HG02938 (cell line): ENCODE measurements at regions not wholly inside any gene's neighbourhood (a gene's known extent, or its start where the extent isn't known, plus 50 kb on each side); places are given as distances from the start of the nearest gene placed in this dataset.
"Not testable (repeated sequence)": the region's sequence is repeated elsewhere in the genome, so short reads cannot be mapped to it uniquely, and the experiment has no call there.

Source experiments
- ATAC-seq: cut with Tn5 transposase; IDR thresholded peaks from one replicate; pipeline ENCODE4 v1.9.1; 2021; ENCODE audit warnings: mild to moderate bottlenecking, moderate library complexity; ENCODE audit not compliant: unreplicated experiment

DNA sequence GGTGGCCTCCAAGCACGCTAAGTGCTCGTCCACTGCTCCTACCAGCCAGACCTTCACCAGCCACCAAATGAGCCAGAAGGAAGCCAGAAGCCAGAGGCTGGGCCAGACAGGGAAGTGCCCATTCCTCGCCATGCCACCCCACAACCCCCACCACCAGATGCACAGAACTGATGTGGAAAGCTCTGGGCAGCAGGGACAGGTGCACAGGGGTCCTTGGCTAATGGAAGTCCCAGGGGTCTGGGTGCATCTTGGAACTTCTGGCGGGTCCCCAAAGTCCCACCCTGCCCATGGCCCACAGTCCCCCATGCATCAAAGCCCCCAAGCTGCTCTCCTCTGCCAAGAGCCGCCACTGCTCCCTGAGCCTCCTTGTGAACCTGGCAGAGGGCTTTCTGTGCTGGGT lies 173.1 kb upstream of the ID2 start:
- no peak for ATAC-seq

DNA sequence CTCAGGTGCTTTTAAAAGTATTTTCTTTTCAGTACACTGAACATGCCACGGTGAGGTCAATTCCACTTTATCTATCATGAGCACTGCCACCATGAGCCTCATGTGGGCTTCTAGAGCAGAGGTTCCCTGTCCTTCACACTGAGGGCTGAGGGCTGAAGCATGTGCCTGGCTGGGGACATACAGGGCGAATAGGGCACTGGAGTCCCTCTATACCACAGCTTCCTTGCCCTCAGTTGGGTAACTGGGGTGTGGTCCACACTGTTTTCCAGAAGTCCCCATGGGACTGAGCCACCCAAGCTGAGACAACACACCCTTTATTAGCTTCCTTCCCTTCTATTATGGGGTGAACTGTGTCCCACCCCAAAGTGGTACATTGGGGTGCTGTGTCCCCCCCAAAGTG lies 172.2 kb upstream of the ID2 start:
- ATAC-seq, result no peak

DNA sequence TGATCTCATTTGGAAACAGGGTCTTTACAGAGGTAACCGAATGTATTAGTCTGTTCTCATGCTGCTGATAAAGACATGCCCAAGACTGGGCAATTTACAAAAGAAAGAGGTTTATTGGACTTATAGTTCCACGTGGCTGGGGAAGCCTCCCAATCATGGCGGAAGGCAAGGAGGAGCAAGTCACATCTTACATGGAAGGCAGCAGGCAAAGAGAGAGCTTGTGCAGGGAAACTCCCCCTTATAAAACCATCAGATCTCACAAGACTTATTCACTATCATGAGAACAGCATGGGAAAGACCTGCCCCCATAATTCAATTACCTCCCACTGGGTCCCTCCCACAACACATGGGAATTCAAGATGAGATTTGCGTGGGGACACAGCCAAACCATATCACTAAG lies 171.8 kb upstream of the ID2 start:
- ATAC-seq, result not testable (repeated sequence)

DNA sequence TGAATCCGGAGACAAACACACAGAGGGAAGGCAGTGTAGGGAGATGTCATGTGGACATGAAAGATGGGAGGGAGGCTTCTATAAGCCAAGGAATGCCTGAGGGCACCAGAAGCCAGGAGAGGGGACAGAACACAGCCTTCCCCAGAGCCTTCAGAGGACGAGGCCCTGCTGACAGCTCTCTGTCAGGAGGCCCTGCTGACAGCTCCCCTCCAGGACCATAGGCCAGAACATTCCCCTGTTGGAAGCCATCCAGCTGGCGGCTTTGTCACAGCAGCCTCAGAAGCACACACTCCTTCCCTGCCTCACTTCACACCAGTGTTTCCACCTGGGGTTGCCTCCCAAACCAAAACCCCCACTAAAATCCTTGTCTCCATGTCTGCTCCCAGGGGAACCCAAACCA lies 171.3 kb upstream of the ID2 start:
- ATAC-seq, result no peak

DNA sequence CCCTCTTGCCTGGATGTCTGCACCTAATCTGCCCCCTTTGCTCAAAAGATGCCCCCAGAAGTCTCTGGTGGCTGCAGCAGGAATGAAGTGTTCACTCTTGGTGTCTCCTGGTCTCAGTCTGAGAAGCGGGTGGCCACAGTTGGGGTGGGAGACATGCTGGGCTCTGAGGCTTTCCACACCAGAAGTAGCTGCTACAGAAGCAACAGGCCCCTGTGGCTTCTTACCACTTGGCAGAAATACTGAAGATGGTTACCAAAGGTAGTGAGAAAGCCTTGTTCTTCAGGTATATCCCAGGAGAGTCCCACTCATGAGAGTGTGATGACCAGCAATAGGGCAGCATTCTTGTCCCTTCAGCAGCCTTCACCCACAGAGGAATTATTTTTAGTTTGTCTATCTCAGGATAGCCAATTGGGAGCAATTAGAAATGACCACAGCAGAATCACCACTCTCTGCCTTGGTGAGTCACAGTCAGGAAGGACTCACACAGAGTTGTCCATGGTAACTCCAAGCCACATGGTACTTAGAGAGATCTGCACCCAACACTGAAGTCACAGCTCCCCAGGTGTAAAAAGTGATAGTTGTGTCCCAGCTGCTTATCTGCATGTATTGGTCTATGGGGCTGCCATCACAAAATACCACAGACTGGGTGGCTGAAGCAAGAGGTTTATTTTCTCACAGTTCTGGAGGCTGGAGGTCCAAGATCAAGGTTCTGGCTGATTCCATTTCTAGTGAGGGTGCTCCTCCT lies 169.8 kb upstream of the ID2 start:
- ATAC-seq, result no peak

DNA sequence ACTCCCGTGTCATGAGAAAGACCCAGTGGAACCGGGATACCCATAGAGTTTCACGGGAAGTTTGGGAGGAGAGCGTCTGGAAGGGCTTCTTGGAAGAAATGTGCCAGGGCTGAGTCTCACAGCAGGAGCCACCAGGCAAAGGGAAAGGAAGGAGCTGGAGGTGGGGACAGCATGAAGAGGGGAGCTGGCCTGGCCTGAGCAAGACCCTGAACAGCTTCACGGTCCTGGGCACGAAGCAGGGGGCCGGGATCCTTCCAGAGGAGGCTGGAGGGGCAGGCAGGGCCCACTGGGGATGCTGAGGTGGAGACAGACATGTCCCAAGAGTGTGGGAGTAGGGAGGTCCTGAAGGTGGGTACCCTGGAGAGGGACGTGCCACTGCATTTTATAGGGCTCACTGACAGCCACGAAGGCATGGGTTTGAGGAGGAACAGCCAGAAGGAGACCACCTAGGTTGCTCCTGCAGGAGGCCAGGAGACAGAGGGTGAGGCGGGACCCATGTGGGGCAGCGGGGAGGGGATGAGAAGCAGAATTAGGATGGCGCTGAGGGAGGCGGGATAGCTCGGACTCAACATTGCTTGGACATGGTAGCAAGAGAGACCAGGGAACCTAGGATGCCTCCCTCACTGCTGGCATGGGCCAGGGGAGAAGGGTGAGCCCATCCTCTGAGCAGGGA lies 168.1 kb upstream of the ID2 start:
- no peak for ATAC-seq

DNA sequence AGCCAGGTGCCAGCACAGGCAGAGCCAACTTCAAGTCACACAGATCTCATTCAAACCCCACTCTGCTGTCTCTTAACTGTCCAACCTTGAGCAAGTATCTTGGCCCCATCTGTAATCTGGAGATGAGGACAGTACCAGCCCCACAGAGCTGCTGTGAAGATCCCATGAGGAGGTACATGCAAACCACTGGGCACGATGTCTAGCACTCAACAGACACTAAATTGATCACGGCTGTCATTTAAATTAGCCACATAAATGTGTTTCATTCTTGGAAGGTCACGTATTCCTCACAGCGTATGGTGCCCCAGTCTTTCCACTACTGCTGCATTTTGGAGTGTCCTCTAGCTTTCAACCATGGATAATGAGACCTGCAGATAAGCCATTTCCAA lies 167.6 kb upstream of the ID2 start:
- ATAC-seq, result no peak

DNA sequence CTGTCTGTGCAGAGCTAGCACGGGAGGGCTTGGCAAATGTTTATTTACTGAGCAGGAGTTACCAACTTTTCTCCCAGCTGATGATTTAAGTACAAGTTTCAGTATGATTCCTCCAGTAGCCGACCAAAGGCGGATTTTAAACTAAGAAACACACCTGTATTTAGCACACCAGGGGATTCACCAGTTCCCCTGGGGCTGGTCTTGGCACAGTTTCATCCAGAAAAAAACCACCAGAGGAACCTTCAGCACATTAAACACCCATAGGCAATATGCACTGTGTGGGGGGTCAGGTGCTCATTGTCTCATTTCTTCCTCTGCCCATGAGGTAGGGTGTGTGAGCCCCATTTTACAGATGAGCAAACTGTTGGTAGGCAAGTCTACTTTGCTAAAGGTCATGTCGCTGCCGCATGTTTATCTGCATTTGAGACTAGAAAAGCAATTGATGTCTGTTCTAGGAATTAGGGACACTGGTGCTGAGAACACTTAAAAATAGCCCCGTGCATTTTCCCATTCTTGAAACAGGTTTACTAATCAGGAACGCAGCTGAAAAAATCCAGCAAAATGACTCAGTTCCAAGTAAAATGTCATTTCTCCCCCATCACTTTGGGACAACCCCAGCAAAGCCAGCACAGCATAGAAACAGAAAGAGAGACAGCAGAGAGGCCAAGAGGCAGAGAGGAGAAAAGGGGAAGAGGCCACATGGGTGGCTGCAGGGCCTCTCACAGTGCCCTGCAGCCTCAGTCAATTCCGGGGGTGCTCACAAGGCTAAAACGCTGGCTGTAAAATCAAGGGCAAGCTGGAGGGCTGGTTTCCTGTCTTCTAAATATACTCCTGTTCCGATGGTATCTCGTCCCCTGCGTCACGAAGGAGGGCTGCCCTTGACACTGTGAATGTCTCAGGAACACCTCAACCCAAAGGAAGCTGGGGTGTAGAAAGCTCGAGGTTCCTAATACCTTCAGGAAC lies 166.8 kb upstream of the ID2 start:
- peak; percentile 64 for ATAC-seq

DNA sequence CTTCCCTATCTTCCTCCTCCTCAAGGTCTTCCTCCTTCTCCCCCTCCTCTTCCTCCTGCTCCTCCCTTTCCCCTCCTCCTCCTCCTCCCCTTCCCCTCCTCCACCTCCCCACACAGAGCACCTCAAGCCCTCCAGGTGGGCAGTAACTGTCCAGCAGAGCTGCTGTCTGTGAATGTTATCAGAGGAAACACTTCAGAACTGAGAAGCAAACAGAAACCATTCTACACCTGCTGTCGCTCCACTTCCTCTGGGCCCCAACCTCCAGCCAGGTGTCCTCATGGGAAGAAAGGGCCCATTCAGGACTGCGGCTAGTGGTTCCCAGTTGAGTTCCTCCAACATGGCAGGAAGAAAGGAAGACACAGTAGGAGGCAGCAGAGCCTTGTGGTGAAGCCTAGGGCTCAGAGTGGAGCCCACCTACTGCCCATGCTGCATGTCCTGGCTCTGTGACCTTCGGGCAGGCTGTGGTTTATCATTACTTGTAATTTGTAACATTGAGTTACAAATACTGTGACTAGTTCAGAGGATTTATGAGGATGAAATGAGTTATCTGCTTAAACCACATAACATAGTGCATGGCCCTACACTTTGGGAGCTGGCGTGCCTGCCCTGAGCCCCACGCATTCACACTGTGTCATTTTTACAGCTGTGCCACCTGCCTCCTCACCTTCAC lies 165.9 kb upstream of the ID2 start:
- peak; percentile 36 for ATAC-seq

DNA sequence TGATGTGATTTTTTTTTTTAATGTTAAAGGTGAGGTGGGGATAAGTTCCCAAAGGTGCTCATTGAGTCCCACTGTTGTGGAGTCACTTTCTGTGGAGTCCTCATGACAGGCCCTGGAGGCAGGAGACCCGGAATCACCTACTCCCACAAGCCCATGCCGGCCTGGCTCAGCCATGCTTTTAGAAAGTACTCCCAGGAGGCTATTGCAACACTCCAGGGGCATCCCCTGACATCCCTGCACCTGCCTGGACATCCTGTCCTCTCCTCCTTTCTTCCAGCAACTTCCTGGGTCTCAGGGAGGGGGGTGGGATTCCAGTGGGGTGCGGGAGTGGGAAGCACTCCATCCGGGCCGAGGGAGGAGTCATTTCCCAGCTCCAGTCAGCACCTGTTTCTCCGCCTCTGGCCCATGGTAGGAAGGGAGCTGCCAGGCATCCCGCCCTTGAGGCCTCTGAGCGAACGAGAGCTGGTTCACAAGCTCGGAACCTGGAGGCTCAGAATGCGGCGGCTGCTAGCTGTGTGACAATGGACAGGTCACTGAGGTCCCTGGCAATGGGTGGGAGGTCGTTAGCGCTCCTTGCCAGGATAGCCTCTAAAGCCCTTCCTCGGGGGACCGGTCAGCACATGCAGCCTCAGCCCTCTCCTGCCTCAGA lies 163.9 kb upstream of the ID2 start:
- ATAC-seq, result no peak

DNA sequence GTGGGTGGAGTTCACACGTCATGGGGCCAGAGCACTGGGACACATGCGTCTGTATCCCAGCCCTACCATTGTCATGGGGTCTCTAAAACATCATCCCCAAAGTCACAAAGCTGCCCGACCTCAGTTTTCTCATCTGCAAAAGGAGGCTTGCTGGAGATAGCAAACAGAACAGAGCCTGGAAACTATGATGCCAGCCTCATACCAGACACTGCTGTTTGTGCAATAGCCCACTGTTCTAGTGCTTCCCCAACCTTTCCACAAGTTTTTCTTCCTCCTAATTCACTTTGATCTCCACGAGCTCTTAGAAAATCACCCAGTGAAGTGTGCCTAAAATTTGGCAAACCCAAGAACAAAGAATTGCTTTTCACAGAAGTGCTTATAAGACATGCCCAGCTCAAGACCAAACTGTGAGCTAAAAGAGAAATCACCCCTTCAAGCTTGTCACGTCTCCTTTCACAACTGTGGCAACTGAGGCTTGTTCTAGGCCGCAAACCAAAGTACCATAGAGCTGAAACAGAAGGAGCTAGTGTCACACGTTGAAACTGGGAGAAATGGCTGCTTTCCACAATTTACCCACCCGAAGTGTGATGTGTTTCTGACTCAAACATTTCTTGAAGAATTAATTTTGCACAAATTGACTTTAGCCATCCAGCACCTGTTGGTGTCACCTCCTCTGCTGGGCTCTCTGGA lies 162.7 kb upstream of the ID2 start:
- no peak for ATAC-seq

DNA sequence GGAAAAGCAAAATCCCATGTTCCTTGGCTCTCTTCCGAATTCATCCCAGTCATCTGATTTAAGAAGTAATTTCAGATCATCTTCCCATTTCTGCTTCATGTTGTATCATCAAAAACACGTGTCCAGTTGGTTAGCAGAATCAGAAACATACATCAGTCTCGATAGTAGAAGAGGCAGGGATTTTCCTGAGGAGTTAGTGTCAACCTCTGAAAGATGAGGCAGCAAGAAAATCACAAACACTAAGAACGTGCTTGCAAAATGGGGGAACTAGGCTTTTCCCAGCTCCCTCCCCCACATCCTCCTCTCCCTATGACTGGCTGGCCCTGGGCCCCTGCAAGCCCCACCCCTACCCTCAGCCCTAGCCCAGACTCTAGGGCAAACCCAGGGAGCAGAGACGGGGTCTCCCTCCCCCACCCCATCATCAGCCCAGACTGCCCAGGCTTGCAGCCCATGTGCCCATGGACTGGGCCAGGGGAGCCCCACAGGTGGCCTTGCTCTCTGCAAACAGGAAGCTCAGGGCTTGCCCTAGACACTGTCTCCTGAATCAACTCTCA lies 161.0 kb upstream of the ID2 start:
- no peak for ATAC-seq

DNA sequence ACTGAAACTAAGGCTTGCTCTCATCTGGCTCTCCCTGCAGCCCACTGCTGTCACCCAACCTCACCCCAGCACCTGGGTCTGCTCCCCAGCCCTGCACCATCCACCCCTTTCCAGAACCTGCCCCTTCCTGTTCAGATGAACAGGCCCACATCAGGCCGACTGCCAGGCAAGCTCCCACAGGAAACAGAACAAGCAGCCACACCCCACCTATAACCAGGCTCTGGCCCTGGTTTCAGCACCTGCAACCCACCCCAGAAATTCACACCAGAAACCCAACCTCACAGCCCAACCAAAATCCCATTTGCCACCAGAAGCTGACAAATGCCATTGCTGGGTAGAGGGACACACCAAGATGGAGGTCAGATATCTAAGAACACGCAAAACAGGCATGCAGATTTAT lies 159.2 kb upstream of the ID2 start:
- no peak for ATAC-seq

DNA sequence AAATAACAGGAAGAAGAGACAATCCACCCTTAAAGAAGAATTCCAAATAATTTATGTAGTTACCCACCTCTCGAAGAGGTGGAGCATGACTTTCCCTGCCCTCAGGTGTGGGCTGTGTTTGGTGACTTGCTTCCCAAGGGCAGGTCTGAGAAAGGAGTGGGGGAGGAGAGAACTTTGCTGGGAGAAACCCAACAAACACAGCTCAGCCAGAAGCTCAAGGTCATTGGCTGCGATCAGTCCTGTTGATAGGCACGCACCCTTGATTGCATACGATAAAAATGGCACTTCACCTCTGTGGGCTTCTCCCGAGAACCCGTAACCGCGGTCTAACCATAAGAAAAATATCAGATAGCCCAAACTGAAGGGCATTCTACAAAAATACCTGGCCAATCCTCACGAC lies 157.5 kb upstream of the ID2 start:
- no peak for ATAC-seq

DNA sequence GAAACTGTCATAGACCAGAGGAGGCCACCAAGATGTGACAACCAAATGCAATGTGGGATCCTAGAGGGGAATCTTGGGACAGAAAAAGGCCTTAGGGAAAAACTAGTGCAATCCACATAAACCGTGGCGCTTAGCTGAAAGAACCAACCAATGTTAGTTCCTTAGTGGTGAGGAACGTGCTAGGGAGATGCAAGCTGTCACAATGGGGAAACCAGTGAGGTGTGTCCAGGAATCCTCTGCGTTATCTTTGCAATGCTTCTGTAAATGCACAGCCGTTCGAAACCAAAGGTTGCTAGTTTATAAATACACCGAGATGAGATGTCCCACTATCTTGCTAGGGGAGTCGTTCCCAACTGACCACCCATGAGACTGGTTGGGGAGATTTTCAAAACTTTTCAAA lies 157.0 kb upstream of the ID2 start:
- no peak for ATAC-seq

DNA sequence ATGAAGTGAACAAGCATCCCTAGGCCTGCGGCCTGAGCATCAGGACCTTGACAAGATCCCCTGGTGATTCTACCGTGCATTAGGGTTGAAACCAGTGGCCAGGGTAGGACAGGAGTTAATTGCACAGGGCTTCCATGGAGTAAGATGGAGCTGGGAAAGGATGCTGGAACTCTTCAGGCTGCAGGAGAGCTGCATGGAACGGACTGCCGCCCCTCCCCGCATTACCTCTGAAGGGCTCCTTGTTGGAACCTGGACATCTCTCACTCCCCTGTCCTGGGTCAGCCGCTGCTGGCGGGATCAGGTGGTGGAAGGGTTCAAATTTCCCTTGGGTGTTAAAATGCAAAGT lies 156.6 kb upstream of the ID2 start:
- no peak for ATAC-seq

DNA sequence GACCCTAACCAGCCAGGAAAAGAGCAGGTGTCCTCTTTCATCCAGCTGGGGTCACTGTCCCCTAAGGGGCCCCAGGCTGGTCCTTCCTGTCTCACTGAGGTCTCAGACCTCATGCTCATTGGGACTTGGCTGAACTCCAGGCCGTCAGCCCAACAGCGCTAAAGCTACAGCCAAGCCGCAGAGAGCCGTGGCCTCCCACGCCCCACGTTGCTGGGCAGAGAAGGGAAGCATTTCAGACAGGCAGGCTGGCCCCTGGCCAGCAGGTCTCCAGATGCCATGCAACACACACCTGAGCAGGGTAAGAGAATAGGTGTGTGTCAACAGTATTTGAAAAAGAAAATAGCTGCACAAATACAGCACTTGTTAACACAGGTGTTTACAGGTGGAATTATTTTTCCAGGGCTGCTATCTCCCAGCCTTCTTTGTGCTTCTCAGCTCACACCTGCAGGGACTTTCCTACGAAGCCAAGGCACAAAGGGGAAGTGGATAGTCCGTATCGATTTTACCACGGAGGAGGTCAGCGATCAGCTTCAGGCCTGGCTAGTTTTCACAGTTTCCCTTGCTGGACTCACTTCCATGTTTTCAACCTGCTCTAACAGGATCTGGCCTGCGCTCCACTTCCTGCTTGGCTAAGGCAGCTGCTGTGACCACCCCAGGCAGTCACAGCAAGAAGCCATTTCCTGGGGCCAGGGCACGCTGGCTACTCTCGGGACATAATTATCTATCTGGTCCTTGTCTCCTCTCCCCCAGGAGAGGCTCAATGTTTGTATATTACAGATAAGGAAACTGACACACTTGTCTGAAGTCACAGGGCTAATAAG lies 156.1 kb upstream of the ID2 start:
- ATAC-seq, result peak; percentile 67

DNA sequence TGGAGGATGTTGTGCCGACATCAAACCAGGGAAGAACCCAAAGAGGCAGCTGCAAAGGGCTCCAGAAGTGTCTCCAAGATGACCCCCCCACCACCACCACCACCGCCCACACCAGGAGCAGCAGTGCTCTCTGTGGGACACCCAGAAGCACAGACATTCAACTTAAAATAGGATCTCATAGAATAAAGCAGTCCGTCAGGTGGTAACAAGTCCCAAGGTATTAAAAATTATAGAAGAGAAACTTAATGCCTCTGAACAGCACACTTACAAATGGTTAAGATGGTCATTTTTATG lies 155.5 kb upstream of the ID2 start:
- ATAC-seq, result no peak

DNA sequence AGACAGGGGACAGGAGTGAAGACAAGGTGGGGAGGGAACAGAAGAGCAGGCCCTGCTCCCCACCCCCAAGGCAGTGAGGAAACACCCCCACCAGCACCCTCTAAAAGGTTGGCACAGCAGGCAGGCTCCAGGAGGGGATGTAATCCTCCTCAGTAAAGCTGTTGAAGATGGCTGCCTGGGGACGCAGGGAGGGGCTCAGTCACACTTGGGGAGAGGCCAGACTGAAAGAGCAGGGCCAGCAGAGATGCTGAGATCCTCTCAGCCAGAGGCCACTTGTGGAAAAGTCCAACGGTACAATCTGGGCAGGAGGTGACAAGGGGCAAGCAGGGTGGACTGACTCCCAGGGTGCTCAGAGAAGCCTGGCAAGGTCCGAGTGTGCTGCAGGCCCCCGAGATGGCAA lies 154.8 kb upstream of the ID2 start:
- ATAC-seq, result no peak
